Left lung (tissue), 4 donors: ENCODE measurements at regions not wholly inside any gene's neighbourhood (a gene's known extent, or its start where the extent isn't known, plus 50 kb on each side); places are given as distances from the start of the nearest gene placed in this dataset.

Experiments used
- ATAC-seq: fragments of 200-7000 bp; cut with Tn5 transposase; one replicate; pipeline ENCODE4 v1.9.1; 2020; ENCODE audit warnings: moderate library complexity
- DNase-seq, 4 donors: peaks; one replicate each; pipeline ENCODE4 v3.0.0-alpha.2; 2013 to 2020
- H3K27ac ChIP-seq, 2 donors: fragments of 200-600 bp; sonication (generic) in 1 of 2; one replicate each; pipeline versions ENCODE4 v1.5.0 to v1.8.0; 2020 to 2021
- H3K27me3 ChIP-seq, 2 donors: fragments of 200-600 bp; sonication (generic) in 1 of 2; one replicate each; pipeline versions ENCODE4 v1.5.0 to v1.8.0; 2020 to 2021
- H3K36me3 ChIP-seq, 2 donors: fragments of 200-600 bp; sonication (generic) in 1 of 2; one replicate each; pipeline versions ENCODE4 v1.5.0 to v1.8.0; 2020 to 2021
- H3K4me1 ChIP-seq, 2 donors: fragments of 200-600 bp; one replicate each; pipeline ENCODE4 v1.8.0; 2021
- H3K4me3 ChIP-seq, 2 donors: fragments of 200-600 bp; sonication (generic) in 1 of 2; one replicate each; pipeline versions ENCODE4 v1.5.0 to v1.8.0; 2020 to 2021; ENCODE audit warnings: mild to moderate bottlenecking in 1 of 2
- H3K9me3 ChIP-seq, 2 donors: fragments of 200-600 bp; sonication (generic) in 1 of 2; one replicate each; pipeline versions ENCODE4 v1.5.0 to v1.8.0; 2020 to 2021
- intact Hi-C, 2 donors: fragments of 100-400 bp; cut with DNase I; formaldehyde crosslinking; loops; one replicate each; pipeline versions ENCODE4 v1.11.2 to v1.14.2; 2022
- TF ChIP-seq, protein P1 (sequence below), 2 donors: fragments of 200-600 bp; sonication (generic) in 1 of 2; IDR thresholded peaks; one replicate each; pipeline versions ENCODE4 v1.5.0 to v1.8.0; 2021; ENCODE audit warnings: antibody characterized with exemption in 2 of 2
- donor health status: DM: no; HTN: yes; CAD: no.
- donor health status: DM: no; HTN: no; CAD: no.

DNA sequence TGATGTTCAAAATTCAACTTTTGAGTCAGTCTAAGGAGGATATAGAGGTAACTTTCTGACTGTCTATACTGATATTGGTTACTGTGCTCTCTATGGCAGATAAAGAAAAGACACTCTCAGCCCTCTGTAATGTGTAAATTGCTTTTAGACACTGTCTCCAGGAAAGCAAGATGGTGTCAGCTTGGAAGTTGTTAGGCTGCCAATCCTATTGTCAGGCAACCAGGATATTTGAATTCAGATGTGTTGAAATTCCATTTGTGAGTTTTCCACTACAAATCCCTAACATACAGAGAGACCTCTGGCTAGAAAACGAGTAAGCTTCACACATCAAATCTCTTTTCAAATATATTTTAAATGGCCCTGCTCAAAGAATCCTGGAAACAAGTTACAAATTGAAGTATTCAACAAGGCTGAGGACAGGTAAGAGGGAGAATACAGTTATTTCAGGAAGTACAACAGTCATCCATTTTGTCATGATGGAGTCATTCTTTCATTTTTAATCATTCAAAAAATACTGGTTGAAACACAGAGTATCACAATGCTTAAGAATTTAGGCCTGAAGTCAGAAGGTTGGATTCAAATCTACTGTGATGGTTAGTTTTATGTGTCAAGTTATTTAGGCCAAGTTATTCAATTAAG is 312.0 kb downstream of the OLFM4 start:
- no peak overlapping the region for H3K27ac ChIP-seq
- peaks cover 0 to 4% of the 10 kb centered on the region in 2 donors for H3K9me3 ChIP-seq
- DNase-seq (no peak), ATAC-seq (no peak)
- no peaks in the 10 kb centered on the region for H3K27me3 ChIP-seq
- H3K4me3 ChIP-seq, result no peak overlapping the region
- H3K4me1 ChIP-seq, result no peaks in the 10 kb centered on the region
- intact Hi-C loops, result no loop called here
- TF ChIP-seq, protein P1, sequence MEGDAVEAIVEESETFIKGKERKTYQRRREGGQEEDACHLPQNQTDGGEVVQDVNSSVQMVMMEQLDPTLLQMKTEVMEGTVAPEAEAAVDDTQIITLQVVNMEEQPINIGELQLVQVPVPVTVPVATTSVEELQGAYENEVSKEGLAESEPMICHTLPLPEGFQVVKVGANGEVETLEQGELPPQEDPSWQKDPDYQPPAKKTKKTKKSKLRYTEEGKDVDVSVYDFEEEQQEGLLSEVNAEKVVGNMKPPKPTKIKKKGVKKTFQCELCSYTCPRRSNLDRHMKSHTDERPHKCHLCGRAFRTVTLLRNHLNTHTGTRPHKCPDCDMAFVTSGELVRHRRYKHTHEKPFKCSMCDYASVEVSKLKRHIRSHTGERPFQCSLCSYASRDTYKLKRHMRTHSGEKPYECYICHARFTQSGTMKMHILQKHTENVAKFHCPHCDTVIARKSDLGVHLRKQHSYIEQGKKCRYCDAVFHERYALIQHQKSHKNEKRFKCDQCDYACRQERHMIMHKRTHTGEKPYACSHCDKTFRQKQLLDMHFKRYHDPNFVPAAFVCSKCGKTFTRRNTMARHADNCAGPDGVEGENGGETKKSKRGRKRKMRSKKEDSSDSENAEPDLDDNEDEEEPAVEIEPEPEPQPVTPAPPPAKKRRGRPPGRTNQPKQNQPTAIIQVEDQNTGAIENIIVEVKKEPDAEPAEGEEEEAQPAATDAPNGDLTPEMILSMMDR (IDR thresholded peaks at IDR 0.05), result no peak
- H3K36me3 ChIP-seq, result no peaks in the 10 kb centered on the region

DNA sequence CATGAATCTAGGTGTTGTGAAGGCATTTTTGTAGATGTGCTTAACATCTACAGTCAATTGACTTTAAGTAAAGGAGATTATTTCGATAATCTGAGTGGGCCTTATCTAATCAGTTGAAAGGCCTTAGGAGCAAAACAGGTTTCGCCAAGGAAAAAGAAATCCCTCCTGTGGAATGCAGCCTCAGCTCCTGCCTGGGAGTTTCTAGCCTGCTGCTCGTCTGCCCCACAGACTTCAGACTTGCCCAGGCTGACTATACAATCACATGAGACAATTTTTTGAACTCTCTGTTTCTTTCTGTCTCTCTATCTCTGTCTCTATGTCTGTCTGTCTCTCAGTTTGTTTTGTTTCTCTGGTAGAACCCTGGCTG is 312.5 kb downstream of the OLFM4 start:
- H3K4me1 ChIP-seq, result no peaks in the 10 kb centered on the region
- TF ChIP-seq, protein P1 (IDR thresholded peaks at IDR 0.05), result no peak
- intact Hi-C loops, result no loop called here
- no peak for ATAC-seq
- no peaks in the 10 kb centered on the region for H3K36me3 ChIP-seq
- H3K27ac ChIP-seq, result no peak overlapping the region
- H3K9me3 ChIP-seq, result peaks cover 0 to 4% of the 10 kb centered on the region in 2 donors
- no peaks in the 10 kb centered on the region for H3K27me3 ChIP-seq
- no peak for DNase-seq
- H3K4me3 ChIP-seq, result no peak overlapping the region

DNA sequence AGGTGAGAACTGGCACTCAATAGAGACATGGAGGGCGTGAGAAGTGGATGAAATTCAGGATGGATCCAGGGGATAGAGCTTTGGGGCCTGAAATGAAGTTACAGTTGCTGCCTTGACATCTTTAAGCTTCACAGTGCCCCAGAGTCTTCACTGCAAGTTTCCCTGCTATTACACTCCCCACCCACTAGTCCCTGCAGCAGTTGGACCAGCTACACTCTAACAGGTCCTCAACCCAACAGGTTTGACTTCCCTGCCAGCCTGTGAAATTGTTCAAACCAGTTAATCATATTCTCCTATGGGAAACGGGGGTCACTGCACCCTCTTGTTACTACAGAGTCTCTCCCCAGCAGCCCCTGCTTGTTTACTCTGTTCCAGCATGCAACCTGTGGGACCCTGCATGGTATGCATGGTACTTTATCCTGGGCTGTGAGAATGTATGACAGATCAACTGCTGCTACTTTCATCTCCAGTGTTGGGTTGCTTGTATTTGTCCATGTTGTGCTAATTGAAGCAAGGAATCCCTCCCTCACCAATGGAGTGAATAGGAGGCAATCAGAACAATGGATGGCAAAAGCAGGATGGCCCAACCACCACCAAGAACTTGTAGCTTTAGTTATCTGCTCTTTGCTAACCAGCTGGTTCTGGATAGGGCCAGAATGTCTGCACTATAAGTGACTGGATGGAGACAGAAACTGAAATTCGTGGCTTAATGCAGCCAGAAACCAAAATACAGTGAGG is 314.2 kb downstream of the OLFM4 start:
- Histone ChIP-seq H3K9me3 (peaks cover 0 to 4% of the 10 kb centered on the region in 2 donors), H3K27ac (no peak overlapping the region), H3K4me3 (no peak overlapping the region), H3K27me3 (no peaks in the 10 kb centered on the region), H3K4me1 (no peaks in the 10 kb centered on the region), H3K36me3 (no peaks in the 10 kb centered on the region)
- intact Hi-C loops, result no loop called here
- TF ChIP-seq, protein P1 (IDR thresholded peaks at IDR 0.05), result no peak
- no peak for DNase-seq
- no peak for ATAC-seq

DNA sequence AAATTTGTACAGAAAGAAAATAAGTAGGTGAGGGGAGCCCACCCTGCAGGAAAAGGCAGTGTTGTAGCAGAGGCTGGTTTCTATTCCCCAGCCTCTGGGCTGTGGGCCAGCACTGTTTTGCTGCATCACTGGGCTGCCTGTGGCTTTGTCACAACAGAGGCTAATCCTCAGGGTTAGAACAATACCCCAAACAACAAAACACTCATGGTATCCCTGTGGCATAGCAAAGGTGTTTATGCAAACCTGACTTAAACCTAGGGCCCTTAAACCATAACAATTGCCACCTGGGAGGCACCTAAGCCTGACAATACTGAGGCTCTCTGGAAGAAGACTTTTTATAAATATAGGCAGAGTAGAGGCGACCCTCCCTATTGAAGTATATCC is 314.7 kb downstream of the OLFM4 start:
- ATAC-seq, result no peak
- H3K27ac ChIP-seq, result no peak overlapping the region
- intact Hi-C loops, result no loop called here
- TF ChIP-seq, protein P1 (IDR thresholded peaks at IDR 0.05), result no peak
- no peaks in the 10 kb centered on the region for H3K36me3 ChIP-seq
- no peaks in the 10 kb centered on the region for H3K4me1 ChIP-seq
- no peak for DNase-seq
- H3K27me3 ChIP-seq, result no peaks in the 10 kb centered on the region
- peaks cover 0 to 4% of the 10 kb centered on the region in 2 donors for H3K9me3 ChIP-seq
- H3K4me3 ChIP-seq, result no peak overlapping the region

DNA sequence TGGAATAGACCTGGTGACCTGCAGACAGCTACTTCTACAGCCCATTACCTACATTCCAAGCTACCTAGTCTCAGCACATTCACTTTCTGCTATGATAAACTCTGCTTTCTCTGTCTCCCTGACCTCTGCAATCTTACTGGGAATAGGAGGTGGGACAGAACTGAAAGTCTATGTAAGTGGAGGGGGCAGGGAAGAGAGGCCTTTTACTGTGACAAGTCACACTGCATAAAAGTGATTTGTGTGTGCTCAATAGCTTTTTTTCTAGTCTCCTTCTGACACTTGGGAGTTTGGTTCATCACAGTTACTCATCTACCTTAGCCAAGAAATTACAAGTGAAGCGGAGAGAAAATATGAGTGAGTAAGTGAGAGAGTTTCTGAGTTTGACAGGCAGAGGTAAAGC is 322.4 kb downstream of the OLFM4 start:
- Histone ChIP-seq H3K4me1 (no peaks in the 10 kb centered on the region), H3K27me3 (no peaks in the 10 kb centered on the region), H3K27ac (no peak overlapping the region), H3K36me3 (no peaks in the 10 kb centered on the region), H3K4me3 (no peak overlapping the region), H3K9me3 (no peaks in the 10 kb centered on the region)
- intact Hi-C loops, result no loop called here
- DNase-seq (no peak), ATAC-seq (no peak)
- TF ChIP-seq, protein P1 (IDR thresholded peaks at IDR 0.05), result no peak
